Mammary epithelial cell (primary cell): ENCODE measurements at regions not wholly inside any gene's neighbourhood (a gene's known extent, or its start where the extent isn't known, plus 50 kb on each side); places are given as distances from the start of the nearest gene placed in this dataset.

Experiments
- EZH2 ChIP-seq: IDR thresholded peaks from 2 replicates; pipeline ENCODE4 v1.6.1; 2012; ENCODE audit warnings: low read length, inconsistent platforms, borderline replicate concordance
- TF ChIP-seq, protein P1 (sequence below), 2 donors: IDR thresholded peaks in 1 of 2; conservative IDR thresholded peaks in 1 of 2; 2 replicates each; pipeline ENCODE4 v1.5.1; 2011 to 2012; ENCODE audit warnings: inconsistent platforms in 2 of 2, low read length in 2 of 2, mild to moderate bottlenecking in 2 of 2, control low read depth in 1 of 2, low read depth in 1 of 2; ENCODE audit not compliant: insufficient read depth in 1 of 2; ENCODE audit errors: extremely low read depth in 1 of 2

DNA sequence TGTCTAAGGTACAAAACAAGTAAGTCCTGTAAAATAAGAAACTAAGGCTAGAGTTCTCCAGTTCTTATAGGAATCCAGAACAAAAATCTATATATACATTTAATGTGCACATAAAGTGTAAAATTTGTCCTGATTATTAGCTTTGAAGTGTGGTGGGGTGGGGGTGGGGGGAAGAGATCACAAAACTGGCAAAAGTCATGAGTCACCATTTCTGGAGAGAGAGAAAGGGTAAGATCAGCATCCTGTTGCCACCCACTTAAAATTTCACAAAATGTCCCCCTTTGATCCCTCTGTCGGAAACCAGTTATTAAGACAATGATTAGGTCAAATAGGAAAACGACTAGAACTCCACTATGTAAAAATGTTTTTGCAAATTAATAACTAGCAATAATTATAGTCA lies 482.0 kb upstream of the POU3F2 start:
- TF ChIP-seq, protein P1, sequence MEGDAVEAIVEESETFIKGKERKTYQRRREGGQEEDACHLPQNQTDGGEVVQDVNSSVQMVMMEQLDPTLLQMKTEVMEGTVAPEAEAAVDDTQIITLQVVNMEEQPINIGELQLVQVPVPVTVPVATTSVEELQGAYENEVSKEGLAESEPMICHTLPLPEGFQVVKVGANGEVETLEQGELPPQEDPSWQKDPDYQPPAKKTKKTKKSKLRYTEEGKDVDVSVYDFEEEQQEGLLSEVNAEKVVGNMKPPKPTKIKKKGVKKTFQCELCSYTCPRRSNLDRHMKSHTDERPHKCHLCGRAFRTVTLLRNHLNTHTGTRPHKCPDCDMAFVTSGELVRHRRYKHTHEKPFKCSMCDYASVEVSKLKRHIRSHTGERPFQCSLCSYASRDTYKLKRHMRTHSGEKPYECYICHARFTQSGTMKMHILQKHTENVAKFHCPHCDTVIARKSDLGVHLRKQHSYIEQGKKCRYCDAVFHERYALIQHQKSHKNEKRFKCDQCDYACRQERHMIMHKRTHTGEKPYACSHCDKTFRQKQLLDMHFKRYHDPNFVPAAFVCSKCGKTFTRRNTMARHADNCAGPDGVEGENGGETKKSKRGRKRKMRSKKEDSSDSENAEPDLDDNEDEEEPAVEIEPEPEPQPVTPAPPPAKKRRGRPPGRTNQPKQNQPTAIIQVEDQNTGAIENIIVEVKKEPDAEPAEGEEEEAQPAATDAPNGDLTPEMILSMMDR (conservative IDR thresholded peaks at IDR 0.05 in 1 of 2, IDR thresholded peaks at IDR 0.05 in 1 of 2; ENCODE audit: extremely low read depth in 1 of 2, insufficient read depth in 1 of 2, low read depth in 1 of 2, low read length in 2 of 2), result no peak
- no peak for TF ChIP-seq EZH2
